Endothelial cell of umbilical vein (primary cell): ENCODE measurements at regions not wholly inside any gene's neighbourhood (a gene's known extent, or its start where the extent isn't known, plus 50 kb on each side); places are given as distances from the start of the nearest gene placed in this dataset.

Source experiments
- BruUV-seq: library from RNA; stranded (reverse); fragments of 400-500 nt; replicated peaks from 2 replicates; lab custom pipeline; 2021; lab: Mats Ljungman, UMichigan
- CTCF ChIA-PET: fragments of 300-600, 350-600 bp; sonication (Branson Sonifier 250); formaldehyde crosslinking; loops from one replicate; lab custom pipeline; 2021; ENCODE audit warnings: antibody characterized with exemption, inconsistent platforms; lab: Charles Lee
- POLR2A ChIA-PET: fragments of 300-600, 350-600 bp; sonication (Branson Sonifier 250); formaldehyde crosslinking; loops from one replicate; lab custom pipeline; 2021; ENCODE audit warnings: antibody characterized with exemption, inconsistent platforms; lab: Charles Lee
- DNase-seq: peaks from one replicate; pipeline ENCODE4 v3.0.0-alpha.2; 2011; ENCODE audit warnings: low read depth, low spot score
- FAIRE-seq: peaks from 2 replicates; lab custom pipeline; 2011; peaks lifted over from hg19 to GRCh38; lab: Jason Lieb, UNC
- H2AFZ ChIP-seq: 2 replicates; pipeline ENCODE4 v1.6.0; 2012; ENCODE audit warnings: low read depth, low read length, control low read depth, inconsistent platforms
- H3K27ac ChIP-seq: 2 replicates; pipeline ENCODE4 v1.5.1; 2011; ENCODE audit warnings: low read depth, mild to moderate bottlenecking, control low read depth, low read length, moderate library complexity; ENCODE audit not compliant: insufficient read depth
- H3K27me3 ChIP-seq, 2 experiments: 2 replicates each; pipeline versions ENCODE4 v1.6.0 to v1.6.1; 2011; ENCODE audit warnings: low read length in 2 of 2, mixed read lengths in 1 of 2; ENCODE audit not compliant: control insufficient read depth in 2 of 2, insufficient read depth in 2 of 2
- H3K36me3 ChIP-seq, 2 experiments: 2 replicates in 1 of 2; 3 replicates in 1 of 2; pipeline ENCODE4 v1.5.1; 2011; ENCODE audit warnings: low read length in 2 of 2, mild to moderate bottlenecking in 1 of 2, moderate library complexity in 1 of 2; ENCODE audit not compliant: control insufficient read depth in 2 of 2, insufficient read depth in 2 of 2; ENCODE audit errors: extremely low read depth in 1 of 2
- H3K4me1 ChIP-seq: 3 replicates; pipeline ENCODE4 v1.5.1; 2011; ENCODE audit warnings: mild to moderate bottlenecking, low read length; ENCODE audit not compliant: control insufficient read depth, insufficient read depth; ENCODE audit errors: extremely low read depth
- H3K4me2 ChIP-seq: 2 replicates; pipeline ENCODE4 v1.6.1; 2011; ENCODE audit warnings: low read length, control low read depth, mixed read lengths; ENCODE audit not compliant: insufficient read depth
- H3K4me3 ChIP-seq, 3 experiments: fragments of 200-600 bp in 1 of 3; sonication (generic), shearing (Covaris generic) in 1 of 3; replicated peaks in 1 of 3; 2 replicates each; pipeline ENCODE4 v1.5.1; 2011 to 2016; ENCODE audit warnings: control low read depth in 3 of 3, low read length in 3 of 3, mild to moderate bottlenecking in 2 of 3, inconsistent platforms in 1 of 3, low read depth in 1 of 3, moderate library complexity in 1 of 3; ENCODE audit not compliant: insufficient read depth in 1 of 3
- H3K79me2 ChIP-seq: 2 replicates; pipeline ENCODE4 v1.6.0; 2012; ENCODE audit warnings: low read length, inconsistent platforms; ENCODE audit not compliant: control insufficient read depth, insufficient read depth
- H3K9ac ChIP-seq: replicated peaks from 2 replicates; pipeline ENCODE3; 2011; ENCODE audit warnings: low read length, control low read depth; ENCODE audit not compliant: insufficient read depth; ENCODE audit errors: extremely low read depth
- H3K9me1 ChIP-seq: replicated peaks from 3 replicates; pipeline ENCODE4 v1.6.0; 2011; ENCODE audit warnings: mild to moderate bottlenecking, low read length; ENCODE audit not compliant: control insufficient read depth, insufficient read depth; ENCODE audit errors: extremely low read depth
- H3K9me3 ChIP-seq: replicated peaks from 2 replicates; pipeline ENCODE4 v1.5.1; 2012; ENCODE audit warnings: low read length, inconsistent platforms; ENCODE audit not compliant: control insufficient read depth, insufficient read depth
- H4K20me1 ChIP-seq: replicated peaks from 2 replicates; pipeline ENCODE3; 2011; ENCODE audit warnings: mild to moderate bottlenecking, low read length; ENCODE audit not compliant: control insufficient read depth, insufficient read depth; ENCODE audit errors: extremely low read depth
- EZH2 ChIP-seq: IDR thresholded peaks from 2 replicates; pipeline ENCODE4 v1.6.1; 2012; ENCODE audit warnings: borderline replicate concordance, low read depth, mild to moderate bottlenecking, moderate library complexity, low read length, inconsistent platforms; ENCODE audit not compliant: severe bottlenecking
- FOS ChIP-seq: IDR thresholded peaks from 2 replicates; pipeline ENCODE4 v1.6.1; 2011; ENCODE audit warnings: mild to moderate bottlenecking, low read length, moderate library complexity, borderline replicate concordance; ENCODE audit not compliant: insufficient read depth
- GATA2 ChIP-seq: IDR thresholded peaks from 2 replicates; pipeline ENCODE4 v1.7.0; 2011; ENCODE audit warnings: low read depth, mild to moderate bottlenecking, moderate library complexity, mixed read lengths, low read length; ENCODE audit not compliant: insufficient read length, insufficient read depth
- JUN ChIP-seq: IDR thresholded peaks from 2 replicates; pipeline ENCODE4 v1.6.1; 2011; ENCODE audit warnings: borderline replicate concordance, low read depth; ENCODE audit not compliant: insufficient read length, insufficient read depth
- MYC ChIP-seq: IDR thresholded peaks from one replicate; pipeline ENCODE4 v1.6.1; 2011; ENCODE audit warnings: mild to moderate bottlenecking, low read depth, low read length
- POLR2A ChIP-seq: IDR thresholded peaks from 2 replicates; pipeline ENCODE4 v1.6.1; 2012; ENCODE audit warnings: low read depth, mild to moderate bottlenecking, control low read depth, low read length
- POLR2AphosphoS5 ChIP-seq: IDR thresholded peaks from 2 replicates; pipeline ENCODE4 v1.6.1; 2012; ENCODE audit warnings: low read depth, mild to moderate bottlenecking, control low read depth, low read length, moderate library complexity; ENCODE audit not compliant: insufficient read depth
- dilution Hi-C: fragments of 300-500 bp; cut with MboI; formaldehyde crosslinking; loops from one replicate; pipeline ENCODE4 v1.15.0; 2019; ENCODE audit warnings: low sequenced_read_pairs; ENCODE audit not compliant: extremely low pct_ligation_motif_present
- intact Hi-C: fragments of 100-400 bp; cut with micrococcal nuclease; formaldehyde crosslinking; loops from one replicate; pipeline ENCODE4 v1.10.0; 2022
- TF ChIP-seq, protein P1 (sequence below): IDR thresholded peaks from 2 replicates; pipeline ENCODE4 v1.6.1; 2011; ENCODE audit not compliant: insufficient read depth, insufficient read length
- TF ChIP-seq, protein P2 (sequence below), 2 donors: IDR thresholded peaks; 1 replicate in 1 of 2; 2 replicates in 1 of 2; pipeline ENCODE4 v1.5.1; 2011; ENCODE audit warnings: low read length in 2 of 2, mild to moderate bottlenecking in 2 of 2, moderate library complexity in 2 of 2, control low read depth in 1 of 2, inconsistent platforms in 1 of 2, low read depth in 1 of 2; ENCODE audit not compliant: insufficient read depth in 1 of 2; ENCODE audit errors: extremely low read depth in 1 of 2

DNA sequence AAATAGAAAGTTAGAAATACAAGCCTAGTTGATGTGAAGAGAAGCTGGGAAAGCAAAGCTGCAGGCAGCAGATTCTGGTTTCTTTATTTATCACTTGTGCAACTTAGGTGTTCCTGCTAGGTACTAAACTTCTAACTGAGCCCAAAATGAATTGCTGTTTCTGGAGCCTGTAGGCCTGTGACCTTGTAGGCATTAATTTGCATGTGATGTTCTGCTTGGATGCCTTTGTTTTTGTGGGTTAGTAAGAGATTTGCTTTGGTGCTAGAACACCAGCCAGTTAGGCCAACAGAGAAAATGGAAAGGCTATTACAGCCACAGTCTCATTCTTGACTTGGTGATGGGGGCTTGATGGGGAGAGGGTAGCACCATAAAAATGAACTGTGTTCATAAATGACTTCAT is 370.7 kb downstream of the PPP1R3A start:
- Histone ChIP-seq H3K4me3 (no peak overlapping the region), H3K36me3 (no peaks in the 10 kb centered on the region), H3K9me1 (no peaks in the 10 kb centered on the region), H3K27ac (no peak overlapping the region), H2AFZ (no peak overlapping the region), H3K27me3 (no peaks in the 10 kb centered on the region), H3K9ac (no peak overlapping the region), H3K79me2 (no peaks in the 10 kb centered on the region), H3K4me2 (no peak overlapping the region), H3K9me3 (no peaks in the 10 kb centered on the region), H4K20me1 (no peaks in the 10 kb centered on the region), H3K4me1 (no peaks in the 10 kb centered on the region)
- DNase-seq = no peak
- no peak for TF ChIP-seq JUN
- no peak for TF ChIP-seq GATA2
- TF ChIP-seq, protein P1, sequence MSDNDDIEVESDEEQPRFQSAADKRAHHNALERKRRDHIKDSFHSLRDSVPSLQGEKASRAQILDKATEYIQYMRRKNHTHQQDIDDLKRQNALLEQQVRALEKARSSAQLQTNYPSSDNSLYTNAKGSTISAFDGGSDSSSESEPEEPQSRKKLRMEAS = no peak
- TF ChIP-seq FOS = no peak
- no peak for TF ChIP-seq POLR2A
- CTCF ChIA-PET = no interaction called here
- POLR2A ChIA-PET = no interaction called here
- dilution Hi-C loops (no loop called here), intact Hi-C loops (no loop called here)
- no TSS peak for BruUV-seq
- FAIRE-seq = no peak

DNA sequence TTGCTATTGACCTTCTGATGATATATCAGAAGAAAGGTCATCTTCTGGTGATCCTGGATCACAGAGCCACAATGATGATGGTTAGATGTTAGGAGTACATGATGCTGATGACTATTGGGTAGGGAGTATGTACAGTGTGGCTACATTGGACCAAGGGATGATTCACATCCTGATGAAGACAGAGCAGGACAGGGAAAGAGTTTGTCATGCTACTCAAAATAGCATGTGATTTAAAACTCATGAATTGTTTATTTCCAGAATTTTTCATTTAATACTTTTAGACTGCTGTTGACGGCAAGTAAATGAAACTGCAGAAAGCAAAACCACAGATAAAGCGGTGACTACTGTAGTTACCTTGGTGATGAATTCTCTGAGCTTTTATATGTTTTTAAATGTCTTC is 397.3 kb downstream of the PPP1R3A start:
- TF ChIP-seq FOS (no peak), JUN (no peak), GATA2 (no peak), POLR2A (no peak), POLR2AphosphoS5 (no peak), MYC (no peak), EZH2 (no peak)
- TF ChIP-seq, protein P1 = no peak
- TF ChIP-seq, protein P2, sequence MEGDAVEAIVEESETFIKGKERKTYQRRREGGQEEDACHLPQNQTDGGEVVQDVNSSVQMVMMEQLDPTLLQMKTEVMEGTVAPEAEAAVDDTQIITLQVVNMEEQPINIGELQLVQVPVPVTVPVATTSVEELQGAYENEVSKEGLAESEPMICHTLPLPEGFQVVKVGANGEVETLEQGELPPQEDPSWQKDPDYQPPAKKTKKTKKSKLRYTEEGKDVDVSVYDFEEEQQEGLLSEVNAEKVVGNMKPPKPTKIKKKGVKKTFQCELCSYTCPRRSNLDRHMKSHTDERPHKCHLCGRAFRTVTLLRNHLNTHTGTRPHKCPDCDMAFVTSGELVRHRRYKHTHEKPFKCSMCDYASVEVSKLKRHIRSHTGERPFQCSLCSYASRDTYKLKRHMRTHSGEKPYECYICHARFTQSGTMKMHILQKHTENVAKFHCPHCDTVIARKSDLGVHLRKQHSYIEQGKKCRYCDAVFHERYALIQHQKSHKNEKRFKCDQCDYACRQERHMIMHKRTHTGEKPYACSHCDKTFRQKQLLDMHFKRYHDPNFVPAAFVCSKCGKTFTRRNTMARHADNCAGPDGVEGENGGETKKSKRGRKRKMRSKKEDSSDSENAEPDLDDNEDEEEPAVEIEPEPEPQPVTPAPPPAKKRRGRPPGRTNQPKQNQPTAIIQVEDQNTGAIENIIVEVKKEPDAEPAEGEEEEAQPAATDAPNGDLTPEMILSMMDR (IDR thresholded peaks at IDR 0.05; ENCODE audit: extremely low read depth in 1 of 2, insufficient read depth in 1 of 2, low read depth in 1 of 2, low read length in 2 of 2) = no peak
- no peak for DNase-seq
- H3K27me3 ChIP-seq = no peaks in the 10 kb centered on the region
- ChIA-PET CTCF (no interaction called here), POLR2A (no interaction called here)
- H3K36me3 ChIP-seq = no peaks in the 10 kb centered on the region
- no peaks in the 10 kb centered on the region for H3K79me2 ChIP-seq
- no peak overlapping the region for H3K4me3 ChIP-seq
- no peaks in the 10 kb centered on the region for H4K20me1 ChIP-seq
- no peak overlapping the region for H3K4me2 ChIP-seq
- dilution Hi-C loops = no loop called here
- intact Hi-C loops = no loop called here
- no peak for FAIRE-seq
- no peak overlapping the region for H2AFZ ChIP-seq
- no peak overlapping the region for H3K9ac ChIP-seq
- no peaks in the 10 kb centered on the region for H3K4me1 ChIP-seq
- H3K9me3 ChIP-seq = no peaks in the 10 kb centered on the region
- BruUV-seq = no TSS peak
- no peak overlapping the region for H3K27ac ChIP-seq
- H3K9me1 ChIP-seq = no peaks in the 10 kb centered on the region
